ENCODE measurements at regions not wholly inside any gene's neighbourhood (a gene's known extent, or its start where the extent isn't known, plus 50 kb on each side); places are given as distances from the start of the nearest gene placed in this dataset.

GRCh38 chr9:88237991-88238571 lies 99.8 kb upstream of the SPATA31C2 start:
- DNase-seq, result no peak
- H3K9me3 Mint-ChIP-seq, result no peaks in the 10 kb centered on the region
- H3K27ac Mint-ChIP-seq, result no peak overlapping the region
- TF ChIP-seq CTCF (IDR thresholded peaks at IDR 0.05), result no peak
- H3K4me3 Mint-ChIP-seq, result no peak overlapping the region
- H3K36me3 Mint-ChIP-seq (ENCODE audit: low read depth), result no peaks in the 10 kb centered on the region
- ChIA-PET POLR2A (no interaction called here), CTCF (no interaction called here)
- peaks cover 2% of the 10 kb centered on the region for H3K27me3 Mint-ChIP-seq
- no peaks in the 10 kb centered on the region for H3K4me1 Mint-ChIP-seq
- no peak for ATAC-seq (ENCODE audit: low read depth)
- intact Hi-C loops (cut with micrococcal nuclease), result no loop called here

GRCh38 chr9:88237479-88237961 lies 99.2 kb upstream of the SPATA31C2 start:
- DNase-seq (no peak), ATAC-seq (ENCODE audit: low read depth) (no peak)
- Mint-ChIP-seq H3K4me3 (no peak overlapping the region), H3K36me3 (ENCODE audit: low read depth) (no peaks in the 10 kb centered on the region), H3K27me3 (no peaks in the 10 kb centered on the region), H3K27ac (no peak overlapping the region), H3K4me1 (no peaks in the 10 kb centered on the region), H3K9me3 (no peaks in the 10 kb centered on the region)
- no peak for TF ChIP-seq CTCF (IDR thresholded peaks at IDR 0.05)
- CTCF ChIA-PET, result no interaction called here
- POLR2A ChIA-PET, result no interaction called here
- intact Hi-C loops (cut with micrococcal nuclease), result no loop called here

GRCh38 chr9:88236511-88237478 lies 98.5 kb upstream of the SPATA31C2 start:
- intact Hi-C loops (cut with micrococcal nuclease), result no loop called here
- Mint-ChIP-seq H3K4me3 (no peak overlapping the region), H3K27ac (no peak overlapping the region), H3K9me3 (no peaks in the 10 kb centered on the region), H3K36me3 (ENCODE audit: low read depth) (no peaks in the 10 kb centered on the region), H3K27me3 (no peaks in the 10 kb centered on the region), H3K4me1 (no peaks in the 10 kb centered on the region)
- POLR2A ChIA-PET, result no interaction called here
- no peak for TF ChIP-seq CTCF (IDR thresholded peaks at IDR 0.05)
- ATAC-seq (ENCODE audit: low read depth) (no peak), DNase-seq (no peak)
- CTCF ChIA-PET, result no interaction called here

GRCh38 chr9:88235615-88236014 lies 97.3 kb upstream of the SPATA31C2 start:
- POLR2A ChIA-PET, result no interaction called here
- ATAC-seq (ENCODE audit: low read depth) (no peak), DNase-seq (no peak)
- TF ChIP-seq CTCF (IDR thresholded peaks at IDR 0.05), result no peak
- no peaks in the 10 kb centered on the region for H3K4me1 Mint-ChIP-seq
- intact Hi-C loops (cut with micrococcal nuclease), result no loop called here
- H3K27me3 Mint-ChIP-seq, result no peaks in the 10 kb centered on the region
- no peaks in the 10 kb centered on the region for H3K9me3 Mint-ChIP-seq
- H3K4me3 Mint-ChIP-seq, result no peak overlapping the region
- CTCF ChIA-PET, result no interaction called here
- H3K27ac Mint-ChIP-seq, result no peak overlapping the region
- H3K36me3 Mint-ChIP-seq (ENCODE audit: low read depth), result no peaks in the 10 kb centered on the region

GRCh38 chr9:88234114-88234513 lies 95.8 kb upstream of the SPATA31C2 start:
- intact Hi-C loops (cut with micrococcal nuclease), result no loop called here
- DNase-seq (no peak), ATAC-seq (ENCODE audit: low read depth) (no peak)
- Mint-ChIP-seq H3K36me3 (ENCODE audit: low read depth) (no peaks in the 10 kb centered on the region), H3K4me1 (no peaks in the 10 kb centered on the region), H3K9me3 (no peaks in the 10 kb centered on the region), H3K27ac (no peak overlapping the region), H3K27me3 (no peaks in the 10 kb centered on the region), H3K4me3 (no peak overlapping the region)
- ChIA-PET POLR2A (no interaction called here), CTCF (no interaction called here)
- TF ChIP-seq CTCF (IDR thresholded peaks at IDR 0.05), result no peak
